NCI-H774 (cell line): ENCODE measurements at regions not wholly inside any gene's neighbourhood (a gene's known extent, or its start where the extent isn't known, plus 50 kb on each side); places are given as distances from the start of the nearest gene placed in this dataset.
"Not testable (repeated sequence)": the region's sequence is repeated elsewhere in the genome, so short reads cannot be mapped to it uniquely, and the experiment has no call there.

Experiments
- DNase-seq: peaks from one replicate; lab custom pipeline; 2025; lab: John Stamatoyannopoulos, UW

DNA sequence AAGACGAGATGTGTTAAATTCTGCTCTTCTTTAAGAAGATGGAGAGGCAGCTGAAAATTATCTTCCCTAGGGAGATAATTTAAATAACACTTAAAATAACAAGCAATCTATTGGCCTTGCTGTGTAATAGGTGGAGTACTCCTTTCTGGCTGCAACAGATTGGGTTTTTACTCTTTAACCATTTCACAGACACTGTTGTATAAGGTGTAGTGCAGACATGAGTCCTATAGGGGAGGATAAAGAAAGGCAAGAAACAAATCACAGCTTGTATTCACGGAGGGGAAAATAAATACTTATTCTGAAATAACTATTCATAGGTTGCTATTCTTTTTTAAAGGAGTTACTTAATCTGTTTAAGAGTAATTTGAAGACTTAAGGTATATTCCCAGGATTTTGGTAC lies 252.0 kb downstream of the ZPLD1 start:
- DNase-seq, result no peak

- DNase-seq, result no peak
These were observed 253.2 kb downstream of the ZPLD1 start for GRCh38 chr3:102687851-102688555.

DNA sequence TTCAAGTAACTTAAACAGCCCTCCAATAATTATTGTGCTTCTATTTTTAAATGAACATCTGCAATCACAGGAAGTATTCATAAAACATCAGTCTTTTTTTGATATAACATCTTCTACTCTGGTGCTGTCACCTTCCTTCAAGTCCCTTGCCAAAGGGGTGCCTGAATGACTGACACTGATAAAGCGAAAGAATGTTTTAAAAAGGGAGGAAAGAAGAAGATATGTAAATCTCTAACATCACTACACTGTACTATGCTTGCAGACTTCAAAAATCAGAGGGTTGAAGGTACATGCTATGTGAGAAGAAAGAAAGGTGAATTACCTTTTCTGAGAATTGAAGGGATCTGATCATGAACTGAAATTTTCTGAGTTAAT lies 253.7 kb downstream of the ZPLD1 start:
- no peak for DNase-seq

DNA sequence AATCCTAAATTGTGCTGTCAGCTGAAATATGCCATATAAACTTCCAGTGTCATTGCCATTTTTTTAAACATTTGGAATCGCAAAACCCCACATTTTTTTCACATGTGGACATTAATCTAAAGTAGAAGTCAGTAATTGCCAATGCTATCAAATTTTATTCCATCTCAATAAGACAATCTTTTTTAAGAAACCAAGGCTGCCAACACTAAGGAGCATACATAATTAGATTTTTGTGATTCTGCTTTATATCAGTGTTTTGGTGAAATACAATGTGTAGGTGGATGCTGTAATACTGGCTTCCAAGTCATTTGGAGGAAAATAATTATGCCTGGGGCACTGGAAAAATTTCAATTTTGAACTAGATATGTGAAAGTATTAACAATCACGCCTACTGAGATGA lies 256.7 kb downstream of the ZPLD1 start:
- DNase-seq, result no peak

DNA sequence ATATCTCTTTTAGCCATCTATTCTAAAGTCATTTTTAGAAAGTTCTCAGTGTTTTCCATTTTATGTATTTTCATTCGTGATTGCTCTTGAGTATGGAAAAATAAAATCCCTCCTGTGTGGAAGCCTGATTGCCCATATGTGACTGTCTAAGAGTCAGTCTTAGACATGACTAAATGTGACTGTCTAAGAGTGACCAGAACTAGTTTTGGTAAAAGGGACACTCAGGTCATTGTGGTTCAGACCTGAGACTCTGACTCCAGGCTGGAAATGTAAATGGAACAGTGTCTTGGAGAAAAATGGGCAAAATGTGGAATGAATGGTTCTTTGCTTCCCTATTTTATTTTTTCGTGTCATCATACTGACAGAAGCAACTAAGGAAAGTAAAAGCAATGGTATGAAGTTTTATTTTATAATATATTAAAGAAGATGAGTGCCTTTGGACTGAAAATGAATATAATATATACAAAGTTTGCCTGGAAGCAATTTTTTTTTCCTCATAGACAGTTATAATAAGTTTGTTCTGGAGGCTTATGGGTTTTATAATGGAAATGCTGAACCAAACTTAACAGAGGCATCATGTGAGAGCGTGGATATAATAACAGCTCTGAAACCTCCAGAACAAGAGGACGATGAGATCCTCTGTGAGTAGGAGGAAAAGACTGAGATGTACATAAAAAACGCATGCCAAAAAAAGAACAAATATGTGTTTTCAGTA lies 264.4 kb downstream of the ZPLD1 start:
- DNase-seq, result no peak

GRCh38 chr3:102699819-102700140 lies 265.0 kb downstream of the ZPLD1 start:
- DNase-seq, result no peak

DNA sequence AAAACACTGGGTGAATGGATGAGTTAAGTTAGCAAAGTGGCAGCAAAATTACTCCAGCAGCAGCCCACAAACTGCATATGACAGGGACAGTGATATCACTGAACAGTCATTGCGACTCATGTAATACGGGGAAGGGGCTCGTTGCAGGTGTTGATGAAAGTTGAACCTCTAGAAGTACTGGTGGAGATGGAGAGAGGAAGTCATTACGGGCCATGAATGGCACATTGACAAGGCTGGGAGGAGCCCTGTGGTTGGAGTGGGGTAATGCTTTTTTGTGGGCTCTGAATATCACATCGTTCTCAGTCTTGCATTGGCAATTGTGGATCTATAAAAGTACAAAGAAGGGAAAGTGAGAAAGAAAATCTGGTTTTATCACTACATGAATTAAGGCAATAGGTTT lies 278.1 kb downstream of the ZPLD1 start:
- no peak for DNase-seq

- DNase-seq, result no peak
These were observed 279.8 kb downstream of the ZPLD1 start for GRCh38 chr3:102714567-102714966.

DNA sequence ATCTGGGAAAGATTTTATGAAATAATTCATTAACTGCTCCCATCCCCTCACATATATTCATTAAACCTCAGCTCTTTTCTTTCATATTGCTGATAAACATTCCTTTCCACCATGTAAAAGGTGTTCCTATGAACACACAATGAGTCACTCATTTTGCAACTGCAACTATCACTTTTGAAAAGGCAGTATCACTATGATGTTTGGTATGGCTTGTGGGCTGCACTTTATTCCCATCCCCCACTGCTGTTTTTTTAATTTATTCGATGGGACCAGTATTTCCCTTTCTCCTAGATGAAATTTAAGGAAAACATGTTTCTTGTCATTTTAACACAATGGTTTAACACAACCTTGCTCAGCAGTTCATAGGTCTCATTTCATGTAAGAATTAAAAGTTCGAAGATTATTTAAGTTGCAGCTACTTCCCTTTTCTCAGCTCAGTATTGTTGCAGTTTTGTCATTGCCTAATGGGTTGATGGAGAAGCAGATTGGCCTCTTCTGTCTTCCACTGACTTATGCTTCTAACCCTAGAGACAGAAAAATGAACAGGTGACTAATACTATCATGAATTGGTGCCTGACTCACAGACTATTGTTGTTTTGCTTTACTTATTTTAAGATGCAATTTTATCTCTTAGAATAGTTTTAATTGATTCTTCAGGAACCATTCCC lies 280.3 kb downstream of the ZPLD1 start:
- DNase-seq, result no peak

GRCh38 chr3:102718651-102719050 lies 283.8 kb downstream of the ZPLD1 start:
- DNase-seq, result no peak

GRCh38 chr3:102722317-102722716 lies 287.5 kb downstream of the ZPLD1 start:
- no peak for DNase-seq

GRCh38 chr3:102727340-102727739 lies 292.5 kb downstream of the ZPLD1 start:
- no peak for DNase-seq

DNA sequence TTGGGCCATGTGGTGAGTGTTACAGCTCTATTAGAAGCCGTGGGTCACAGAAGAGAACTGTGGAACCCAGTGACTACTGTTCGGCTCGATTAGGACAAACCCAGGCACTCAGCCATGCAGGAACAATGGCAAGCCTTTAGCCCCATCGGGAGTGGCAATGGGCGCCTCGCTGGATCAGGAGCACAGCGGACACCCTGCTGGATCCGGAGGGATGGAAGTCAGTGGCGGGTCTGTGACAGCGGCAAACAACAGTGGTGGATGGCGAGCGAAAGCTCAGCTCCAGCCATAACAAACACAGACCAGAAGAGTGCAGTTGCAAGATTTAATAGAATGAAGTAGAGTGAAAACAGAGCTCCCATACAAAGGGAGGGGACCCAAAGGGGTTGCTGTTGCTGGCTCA lies 297.8 kb downstream of the ZPLD1 start:
- DNase-seq, result not testable (repeated sequence)

DNA sequence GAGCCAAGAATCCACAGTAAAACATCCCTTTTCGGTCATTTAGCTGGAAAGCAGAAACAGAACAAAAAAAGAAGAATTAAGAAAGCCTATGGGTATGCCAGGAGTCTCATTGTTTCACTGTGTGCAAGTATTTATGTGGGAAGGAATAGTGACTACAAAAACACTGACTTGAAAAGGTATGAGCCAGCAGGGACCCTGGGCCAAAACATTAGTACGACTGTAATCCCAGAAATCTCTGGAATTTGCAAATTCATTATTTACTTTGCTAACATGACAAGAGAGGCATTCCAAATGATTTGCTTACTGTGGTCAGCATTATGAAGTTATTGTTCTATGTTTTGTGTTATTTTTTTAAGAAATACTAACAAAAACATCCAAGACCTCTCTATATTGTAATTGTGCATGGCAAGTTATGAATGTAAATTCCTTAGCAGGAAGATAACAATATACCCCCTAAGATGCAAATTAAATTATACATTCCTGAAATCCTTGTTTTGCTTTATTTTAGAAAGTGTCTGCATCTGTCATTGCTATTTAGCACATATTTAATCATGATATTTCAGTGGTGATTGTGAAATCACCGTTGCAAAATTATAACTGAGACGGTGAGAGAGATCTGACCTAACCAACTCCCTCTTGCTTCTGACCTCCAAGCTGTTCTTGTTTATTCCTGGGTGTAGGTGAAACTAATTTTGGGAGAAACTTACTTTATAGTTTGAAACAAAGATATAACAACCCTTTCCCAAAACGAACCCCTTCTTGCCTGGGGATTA lies 299.2 kb downstream of the ZPLD1 start:
- DNase-seq, result no peak

DNA sequence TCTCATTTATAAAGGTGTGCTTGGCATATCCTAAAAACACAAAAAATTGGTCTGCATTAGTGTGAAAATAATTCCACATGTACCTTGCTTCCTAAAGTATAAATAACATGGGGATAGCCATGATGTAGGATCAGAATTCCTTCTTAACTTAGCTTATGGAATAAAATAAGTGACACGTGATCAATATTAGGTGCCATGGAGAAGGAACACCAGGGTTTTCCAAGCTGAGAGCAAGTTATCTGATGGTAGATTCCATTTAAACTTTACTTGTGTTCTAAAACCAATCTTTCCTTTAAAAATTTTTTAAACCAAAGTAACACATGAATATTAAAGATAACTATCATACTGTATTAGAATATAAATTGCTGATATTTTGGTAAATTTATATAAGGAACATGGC lies 300.5 kb downstream of the ZPLD1 start:
- DNase-seq, result no peak

DNA sequence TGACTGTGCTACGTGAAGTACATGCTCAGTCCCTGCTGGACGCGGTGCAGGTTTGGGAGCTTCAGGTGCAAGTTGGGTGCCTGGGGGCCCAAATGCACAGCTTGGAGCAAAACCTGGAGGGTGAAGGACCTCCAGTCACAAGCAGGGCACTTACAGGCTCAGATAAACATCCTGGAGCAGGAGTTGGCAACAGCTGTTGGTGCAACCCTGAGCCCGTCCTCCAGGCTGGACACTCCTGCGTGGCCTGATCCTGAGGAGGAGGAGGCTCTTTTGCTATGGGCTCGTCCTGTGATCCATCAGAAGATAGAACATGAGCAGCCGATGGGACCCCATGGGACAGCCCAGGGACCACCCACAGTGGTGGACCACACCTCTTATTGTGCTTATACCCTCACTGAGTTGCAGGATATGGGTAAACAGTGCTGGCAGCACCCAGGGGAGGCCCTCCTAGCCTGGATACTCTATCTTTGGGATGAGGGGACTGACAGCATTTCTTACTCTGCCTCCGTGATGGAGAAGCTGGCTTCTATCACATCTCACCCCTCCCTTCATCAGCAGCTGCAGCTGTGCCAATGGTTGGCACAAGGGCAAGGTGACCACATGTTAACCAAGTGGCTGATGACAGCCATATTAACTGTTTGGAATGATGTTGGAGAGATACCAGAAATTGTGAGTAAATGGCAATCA lies 301.6 kb downstream of the ZPLD1 start:
- DNase-seq, result no peak

- no peak for DNase-seq
These were observed 302.1 kb downstream of the ZPLD1 start for GRCh38 chr3:102736975-102737304.

GRCh38 chr3:102737353-102737752 lies 302.5 kb downstream of the ZPLD1 start:
- DNase-seq, result no peak

DNA sequence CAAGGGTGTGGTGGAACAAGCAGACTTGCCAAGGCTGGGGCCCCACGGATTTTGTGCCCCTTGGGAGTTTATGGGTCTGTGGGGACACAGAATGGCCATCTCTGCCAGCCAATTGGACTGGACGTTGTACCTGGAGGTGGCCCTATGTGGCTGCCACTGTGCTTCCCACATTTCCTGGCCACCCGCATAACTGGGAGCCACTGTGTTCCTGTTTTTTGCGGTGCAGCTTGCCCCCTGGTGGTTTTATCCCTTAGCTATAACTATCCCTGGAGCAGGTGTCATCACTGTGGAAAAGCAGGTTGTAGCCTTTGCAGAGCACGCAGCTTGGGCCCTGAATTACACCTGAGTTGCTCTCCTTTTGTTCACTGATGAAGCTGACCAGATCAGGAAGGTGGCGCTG lies 306.3 kb downstream of the ZPLD1 start:
- DNase-seq, result no peak

DNA sequence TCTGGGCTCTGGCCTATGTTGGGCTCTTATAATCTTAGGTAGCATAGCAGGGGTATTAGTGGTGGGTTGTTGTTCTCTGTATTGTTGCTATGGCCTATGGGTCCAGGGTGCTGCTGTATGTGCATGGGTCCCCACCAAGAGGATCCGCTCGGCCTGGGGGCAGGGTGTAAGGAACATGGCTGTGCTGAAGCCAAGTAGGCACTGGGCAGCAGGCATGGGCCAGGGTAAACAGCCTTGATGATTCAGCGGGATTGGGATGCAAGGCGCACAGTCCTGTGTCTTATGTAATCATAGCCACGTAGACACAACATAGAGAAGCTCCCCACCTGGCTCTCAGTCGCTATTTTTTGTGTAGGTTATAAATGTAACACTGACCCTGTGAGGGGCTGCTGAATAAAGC lies 306.9 kb downstream of the ZPLD1 start:
- DNase-seq, result no peak

DNA sequence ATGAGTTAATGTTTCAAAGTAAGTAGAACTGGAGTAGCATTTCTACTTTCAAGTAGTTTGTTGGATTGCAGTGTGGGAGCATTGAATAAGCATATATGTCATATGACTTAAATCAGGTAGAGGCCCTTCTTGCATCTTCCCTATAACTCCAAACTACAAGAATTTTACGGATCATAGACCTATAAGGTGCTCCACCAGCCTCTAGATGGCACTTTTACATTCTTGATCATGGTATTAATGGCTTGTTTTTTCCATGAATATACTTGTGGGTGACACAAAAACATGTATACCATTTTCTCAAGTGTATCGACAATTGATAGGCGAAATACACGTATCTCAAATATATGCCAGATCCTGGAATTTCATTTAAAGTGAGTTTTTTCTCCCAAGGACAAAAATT lies 311.1 kb downstream of the ZPLD1 start:
- DNase-seq, result no peak

GRCh38 chr3:102747611-102748010 lies 312.8 kb downstream of the ZPLD1 start:
- DNase-seq, result no peak
